Thyroid gland (tissue), 4 donors: ENCODE measurements at regions not wholly inside any gene's neighbourhood (a gene's known extent, or its start where the extent isn't known, plus 50 kb on each side); places are given as distances from the start of the nearest gene placed in this dataset.

Source experiments
- DNase-seq, 2 donors: peaks; one replicate each; pipeline ENCODE4 v3.0.0-alpha.2; 2019
- H3K27ac ChIP-seq, 3 donors: fragments of 200-600 bp; sonication (generic); 1 replicate in 2 of 3; 2 replicates in 1 of 3; pipeline ENCODE4 v1.5.1; 2016 to 2019; ENCODE audit warnings: mild to moderate bottlenecking in 1 of 3, moderate library complexity in 1 of 3
- H3K27me3 ChIP-seq: fragments of 200-600 bp; sonication (generic); one replicate; pipeline ENCODE4 v1.5.1; 2019
- H3K36me3 ChIP-seq, 2 donors: fragments of 200-600 bp; sonication (generic); one replicate each; pipeline ENCODE4 v1.5.1; 2016 to 2019
- H3K4me1 ChIP-seq, 2 donors: fragments of 200-600 bp; sonication (generic); one replicate each; pipeline ENCODE4 v1.5.1; 2017 to 2019
- H3K4me3 ChIP-seq, 3 donors: fragments of 200-600 bp; sonication (generic); replicated peaks in 1 of 3; 1 replicate in 2 of 3; 2 replicates in 1 of 3; pipeline ENCODE4 v1.5.1; 2016; ENCODE audit warnings: mild to moderate bottlenecking in 1 of 3
- H3K9me3 ChIP-seq: fragments of 200-600 bp; sonication (generic); one replicate; pipeline ENCODE4 v1.5.1; 2017
- POLR2A ChIP-seq, 2 donors: fragments of 450-650 bp; IDR thresholded peaks; one replicate each; pipeline ENCODE4 v1.6.1; 2017; ENCODE audit warnings: antibody characterized with exemption in 2 of 2, mild to moderate bottlenecking in 2 of 2, moderate library complexity in 1 of 2
- WGBS, 2 donors: methylation state at CpG; one replicate each; pipeline ENCODE4 v1.1.5; 2017; 5-methylcytosine and 5-hydroxymethylcytosine counted together
- intact Hi-C: fragments of 100-400 bp; cut with DNase I; formaldehyde crosslinking; loops from one replicate; pipeline ENCODE4 v1.15.1; 2023
- TF ChIP-seq, protein P1 (sequence below), 6 experiments: fragments of 200-600 bp in 3 of 6; fragments of 450-650 bp in 3 of 6; sonication (generic) in 3 of 6; IDR thresholded peaks; one replicate each; pipeline ENCODE4 v1.5.1; 2016 to 2019; ENCODE audit warnings: antibody characterized with exemption in 6 of 6, mild to moderate bottlenecking in 2 of 6, inconsistent platforms in 1 of 6, moderate library complexity in 1 of 6

DNA sequence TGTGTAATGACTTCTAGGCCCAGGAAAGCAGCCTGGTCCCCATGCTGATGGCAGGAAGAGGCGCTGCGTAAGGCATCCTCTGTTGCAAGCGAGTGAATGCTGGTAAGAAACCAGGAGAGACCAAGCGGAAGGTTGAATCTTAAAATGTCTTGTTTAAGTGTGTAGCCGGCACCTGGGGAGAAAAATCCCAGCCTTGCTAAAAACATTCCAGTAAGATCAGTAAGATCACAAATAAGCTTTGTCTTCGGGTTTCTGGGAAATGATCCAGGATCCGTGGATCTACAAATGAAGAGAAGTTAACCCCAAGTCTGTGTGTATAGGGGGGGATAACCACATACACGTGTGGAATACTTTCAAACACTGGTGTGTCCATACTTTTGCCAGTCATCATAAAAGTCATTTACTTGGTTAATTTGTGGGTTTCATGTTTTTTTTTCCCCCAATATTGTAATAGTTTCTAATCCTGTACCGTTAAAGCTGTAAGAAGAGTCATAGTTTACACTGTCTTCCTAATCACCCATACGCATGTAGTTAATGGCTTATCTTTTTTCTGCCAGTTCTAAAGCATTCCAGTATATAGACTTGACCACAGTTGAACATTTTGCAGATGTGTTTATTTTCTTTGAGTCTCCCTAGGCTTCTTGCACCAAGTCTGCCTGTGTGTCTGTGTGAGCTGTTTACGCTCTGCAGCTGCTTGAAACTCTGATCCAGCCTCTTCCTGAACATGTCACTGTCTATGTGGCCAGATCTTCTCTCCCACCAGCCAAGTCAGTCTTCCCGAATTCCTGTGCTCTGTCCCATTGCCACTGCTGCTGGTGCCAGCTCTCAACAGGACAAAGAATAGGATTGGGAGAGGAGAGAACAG, 135.9 kb upstream of the ARL4C start:
- intact Hi-C loops = no loop called here
- TF ChIP-seq POLR2A (IDR thresholded peaks at IDR 0.05) = no peak
- TF ChIP-seq, protein P1, sequence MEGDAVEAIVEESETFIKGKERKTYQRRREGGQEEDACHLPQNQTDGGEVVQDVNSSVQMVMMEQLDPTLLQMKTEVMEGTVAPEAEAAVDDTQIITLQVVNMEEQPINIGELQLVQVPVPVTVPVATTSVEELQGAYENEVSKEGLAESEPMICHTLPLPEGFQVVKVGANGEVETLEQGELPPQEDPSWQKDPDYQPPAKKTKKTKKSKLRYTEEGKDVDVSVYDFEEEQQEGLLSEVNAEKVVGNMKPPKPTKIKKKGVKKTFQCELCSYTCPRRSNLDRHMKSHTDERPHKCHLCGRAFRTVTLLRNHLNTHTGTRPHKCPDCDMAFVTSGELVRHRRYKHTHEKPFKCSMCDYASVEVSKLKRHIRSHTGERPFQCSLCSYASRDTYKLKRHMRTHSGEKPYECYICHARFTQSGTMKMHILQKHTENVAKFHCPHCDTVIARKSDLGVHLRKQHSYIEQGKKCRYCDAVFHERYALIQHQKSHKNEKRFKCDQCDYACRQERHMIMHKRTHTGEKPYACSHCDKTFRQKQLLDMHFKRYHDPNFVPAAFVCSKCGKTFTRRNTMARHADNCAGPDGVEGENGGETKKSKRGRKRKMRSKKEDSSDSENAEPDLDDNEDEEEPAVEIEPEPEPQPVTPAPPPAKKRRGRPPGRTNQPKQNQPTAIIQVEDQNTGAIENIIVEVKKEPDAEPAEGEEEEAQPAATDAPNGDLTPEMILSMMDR (IDR thresholded peaks at IDR 0.05) = no peak
- no peaks in the 10 kb centered on the region for H3K9me3 ChIP-seq
- no peaks in the 10 kb centered on the region for H3K36me3 ChIP-seq
- H3K27me3 ChIP-seq = no peaks in the 10 kb centered on the region
- WGBS, 2 donors = 78 to 84% methylated on average over 12 of the region's 12 CpGs
- H3K4me3 ChIP-seq = no peak overlapping the region
- no peaks in the 10 kb centered on the region for H3K4me1 ChIP-seq
- no peak for DNase-seq
- H3K27ac ChIP-seq = no peak overlapping the region

DNA sequence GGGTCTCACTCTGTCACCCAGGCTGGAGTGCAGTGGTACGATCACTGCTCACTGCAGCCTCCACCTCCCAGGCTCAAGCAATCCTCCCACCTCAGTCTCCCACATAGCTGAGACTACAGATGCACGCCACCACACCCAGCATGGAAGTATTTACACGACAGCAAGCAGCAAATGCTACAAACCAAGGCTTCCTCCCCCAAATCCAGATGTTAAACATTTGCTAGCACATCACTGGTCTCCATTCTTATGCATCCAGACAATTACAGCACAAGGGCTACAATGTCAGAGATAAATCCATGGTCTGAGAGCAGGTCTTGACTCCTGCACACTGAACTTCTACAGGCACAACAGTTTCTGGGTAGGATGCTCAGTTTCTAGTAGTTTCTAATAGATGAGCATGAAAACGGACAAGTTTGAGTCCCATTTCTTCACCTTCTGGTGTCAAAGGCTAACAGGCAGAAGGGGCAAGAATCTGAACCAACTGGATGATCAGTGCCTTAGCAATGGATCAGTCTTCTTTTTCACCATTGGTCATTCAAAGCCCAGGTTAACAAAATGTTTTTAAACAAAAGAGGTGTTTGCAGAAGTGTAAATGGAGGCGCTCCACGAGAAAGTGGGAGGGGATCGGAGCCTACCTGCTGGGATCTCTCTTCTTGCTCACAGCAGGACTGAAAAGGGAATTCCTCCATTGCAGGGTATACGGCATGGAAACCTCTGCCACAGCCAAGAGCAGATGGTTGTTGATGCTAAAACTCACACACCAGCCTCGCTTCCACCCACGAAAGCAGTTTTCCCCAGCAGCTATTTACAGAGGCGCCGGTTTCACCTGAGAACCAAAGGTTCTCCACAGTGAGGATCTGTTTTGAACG, 135.0 kb upstream of the ARL4C start:
- Histone ChIP-seq H3K4me1 (no peaks in the 10 kb centered on the region), H3K9me3 (no peaks in the 10 kb centered on the region), H3K36me3 (no peaks in the 10 kb centered on the region), H3K27me3 (peaks cover 4% of the 10 kb centered on the region), H3K27ac (no peak overlapping the region), H3K4me3 (no peak overlapping the region)
- intact Hi-C loops = no loop called here
- WGBS, 2 donors = 76 to 83% methylated on average over 13 of the region's 13 CpGs
- TF ChIP-seq POLR2A (IDR thresholded peaks at IDR 0.05) = no peak
- TF ChIP-seq, protein P1 (IDR thresholded peaks at IDR 0.05) = no peak
- no peak for DNase-seq

DNA sequence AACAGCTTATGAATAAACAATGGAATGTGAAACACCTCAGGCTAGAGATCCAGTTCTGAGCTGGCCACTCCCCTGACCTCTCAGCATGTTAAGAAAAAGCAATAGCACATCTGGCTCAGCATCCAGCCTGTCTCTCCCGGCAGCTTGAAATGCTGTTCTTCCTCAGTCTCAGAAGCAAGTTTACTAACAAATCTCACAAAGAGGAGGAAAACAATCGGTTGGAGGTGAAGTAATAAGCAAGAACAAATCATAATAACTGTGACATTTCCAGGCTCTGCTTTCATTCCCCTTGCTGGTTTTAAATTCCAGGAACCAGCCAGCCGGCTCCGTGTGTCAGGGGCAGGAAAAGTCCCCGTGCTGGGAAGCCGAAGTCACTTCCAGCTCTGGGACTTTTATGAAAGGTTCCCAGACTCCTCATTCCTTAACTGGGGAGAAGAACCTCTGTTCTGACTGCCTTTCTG, 133.9 kb upstream of the ARL4C start:
- no peaks in the 10 kb centered on the region for H3K36me3 ChIP-seq
- no peak for DNase-seq
- WGBS, 2 donors = 13 to 20% methylated on average over 6 of the region's 6 CpGs
- no peaks in the 10 kb centered on the region for H3K4me1 ChIP-seq
- H3K9me3 ChIP-seq = no peaks in the 10 kb centered on the region
- H3K4me3 ChIP-seq = no peak overlapping the region
- peaks cover 4% of the 10 kb centered on the region for H3K27me3 ChIP-seq
- intact Hi-C loops = no loop called here
- no peak overlapping the region for H3K27ac ChIP-seq
- TF ChIP-seq, protein P1 (IDR thresholded peaks at IDR 0.05) = no peak
- TF ChIP-seq POLR2A (IDR thresholded peaks at IDR 0.05) = no peak

DNA sequence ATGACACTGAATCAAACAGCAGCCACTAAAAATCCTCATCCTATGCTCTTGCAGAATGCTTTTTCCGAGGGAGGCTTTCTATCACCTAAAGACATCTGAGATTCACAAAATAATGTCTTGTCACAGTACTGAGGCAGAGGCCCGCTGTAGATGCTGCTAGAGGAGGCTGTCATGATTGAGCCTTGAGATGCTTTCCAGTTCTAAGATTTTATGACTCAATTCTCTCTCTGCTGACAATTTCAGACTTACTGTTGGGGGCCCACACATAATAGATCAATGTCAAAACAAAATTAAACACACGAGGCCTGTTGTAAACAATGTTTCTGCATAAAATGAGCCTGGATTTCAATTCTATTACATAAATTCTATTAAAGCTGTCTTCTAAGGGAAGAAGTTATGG, 132.7 kb upstream of the ARL4C start:
- H3K4me1 ChIP-seq = no peaks in the 10 kb centered on the region
- intact Hi-C loops = no loop called here
- peaks cover 4% of the 10 kb centered on the region for H3K27me3 ChIP-seq
- no peaks in the 10 kb centered on the region for H3K9me3 ChIP-seq
- H3K27ac ChIP-seq = no peak overlapping the region
- TF ChIP-seq POLR2A (IDR thresholded peaks at IDR 0.05) = no peak
- TF ChIP-seq, protein P1 (IDR thresholded peaks at IDR 0.05) = no peak
- H3K4me3 ChIP-seq = no peak overlapping the region
- WGBS, 2 donors = 85 to 90% methylated on average over 3 of the region's 3 CpGs
- no peak for DNase-seq
- H3K36me3 ChIP-seq = no peaks in the 10 kb centered on the region
